AG10803 (cell line): ENCODE measurements at regions not wholly inside any gene's neighbourhood (a gene's known extent, or its start where the extent isn't known, plus 50 kb on each side); places are given as distances from the start of the nearest gene placed in this dataset.

Source experiments
- DNase-seq: peaks from one replicate; pipeline ENCODE4 v3.0.0; 2010; ENCODE audit warnings: low read depth
- H3K4me3 ChIP-seq: 2 replicates; pipeline ENCODE4 v1.5.1; 2011; ENCODE audit warnings: mild to moderate bottlenecking, low read length, control low read depth
- TF ChIP-seq, protein P1 (sequence below): conservative IDR thresholded peaks from 2 replicates; pipeline ENCODE4 v1.5.1; 2011; ENCODE audit warnings: mild to moderate bottlenecking, low read length, control low read depth, inconsistent platforms

DNA sequence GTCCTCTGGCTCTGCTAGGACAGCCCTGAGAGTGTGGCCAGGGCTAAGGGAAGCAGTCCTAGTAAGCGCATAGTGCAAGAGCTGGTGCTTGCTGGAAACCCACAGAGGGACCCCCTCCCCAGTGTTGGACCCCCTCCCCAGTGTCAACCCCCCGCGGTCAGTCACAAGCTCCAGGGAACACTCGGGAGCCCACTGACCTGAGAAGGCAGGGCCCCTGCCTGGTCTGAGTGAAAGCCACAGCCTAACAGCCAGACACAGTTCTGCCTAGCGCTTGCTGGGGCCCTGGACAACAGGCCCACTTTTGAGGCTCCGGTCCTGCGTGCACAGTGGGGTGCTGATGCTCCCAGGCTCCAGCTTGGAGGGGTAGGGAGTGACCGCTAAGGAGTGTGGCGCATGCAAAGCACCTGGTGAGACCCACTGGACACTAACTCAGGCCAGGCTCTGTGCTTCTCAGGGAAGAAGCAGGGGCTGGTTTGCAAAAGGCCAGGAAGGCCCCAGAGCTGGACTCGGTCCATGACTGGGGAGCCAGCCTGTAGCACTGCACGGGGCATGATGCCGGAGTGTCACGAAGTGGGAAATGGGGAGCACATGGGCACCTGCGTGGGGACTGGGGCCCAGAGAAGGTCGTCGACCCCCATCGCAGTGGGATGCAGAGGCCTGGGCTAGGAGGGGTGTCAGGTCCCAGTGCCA, 175.8 kb upstream of the PPP2R2D start:
- TF ChIP-seq, protein P1, sequence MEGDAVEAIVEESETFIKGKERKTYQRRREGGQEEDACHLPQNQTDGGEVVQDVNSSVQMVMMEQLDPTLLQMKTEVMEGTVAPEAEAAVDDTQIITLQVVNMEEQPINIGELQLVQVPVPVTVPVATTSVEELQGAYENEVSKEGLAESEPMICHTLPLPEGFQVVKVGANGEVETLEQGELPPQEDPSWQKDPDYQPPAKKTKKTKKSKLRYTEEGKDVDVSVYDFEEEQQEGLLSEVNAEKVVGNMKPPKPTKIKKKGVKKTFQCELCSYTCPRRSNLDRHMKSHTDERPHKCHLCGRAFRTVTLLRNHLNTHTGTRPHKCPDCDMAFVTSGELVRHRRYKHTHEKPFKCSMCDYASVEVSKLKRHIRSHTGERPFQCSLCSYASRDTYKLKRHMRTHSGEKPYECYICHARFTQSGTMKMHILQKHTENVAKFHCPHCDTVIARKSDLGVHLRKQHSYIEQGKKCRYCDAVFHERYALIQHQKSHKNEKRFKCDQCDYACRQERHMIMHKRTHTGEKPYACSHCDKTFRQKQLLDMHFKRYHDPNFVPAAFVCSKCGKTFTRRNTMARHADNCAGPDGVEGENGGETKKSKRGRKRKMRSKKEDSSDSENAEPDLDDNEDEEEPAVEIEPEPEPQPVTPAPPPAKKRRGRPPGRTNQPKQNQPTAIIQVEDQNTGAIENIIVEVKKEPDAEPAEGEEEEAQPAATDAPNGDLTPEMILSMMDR = no peak
- no peak for DNase-seq
- H3K4me3 ChIP-seq = no peak overlapping the region

DNA sequence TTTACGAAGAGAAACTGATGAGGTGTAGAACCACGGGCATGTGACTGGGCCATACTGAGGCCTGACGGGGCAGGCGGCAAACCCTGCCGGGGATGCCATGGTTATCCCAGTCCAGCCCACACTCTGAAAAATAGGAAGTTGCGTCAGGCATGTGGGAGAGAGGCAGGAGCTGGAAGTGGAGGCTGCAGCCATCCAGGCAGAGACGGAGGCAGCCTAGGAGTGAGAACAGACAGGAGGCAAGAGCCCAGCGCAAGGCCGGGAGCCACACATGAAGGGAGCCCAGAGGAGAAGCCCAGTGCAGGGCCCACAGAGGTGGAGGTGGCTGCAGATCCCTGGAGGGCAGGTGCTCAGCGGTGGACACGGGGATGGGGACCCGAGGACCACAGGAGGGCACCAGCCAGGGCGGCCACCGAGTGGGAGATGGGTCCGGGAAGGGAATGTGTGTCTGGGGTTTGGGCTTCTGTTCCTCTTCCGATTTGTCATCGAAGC, 175.2 kb upstream of the PPP2R2D start:
- TF ChIP-seq, protein P1 = no peak
- no peak overlapping the region for H3K4me3 ChIP-seq
- DNase-seq = no peak

DNA sequence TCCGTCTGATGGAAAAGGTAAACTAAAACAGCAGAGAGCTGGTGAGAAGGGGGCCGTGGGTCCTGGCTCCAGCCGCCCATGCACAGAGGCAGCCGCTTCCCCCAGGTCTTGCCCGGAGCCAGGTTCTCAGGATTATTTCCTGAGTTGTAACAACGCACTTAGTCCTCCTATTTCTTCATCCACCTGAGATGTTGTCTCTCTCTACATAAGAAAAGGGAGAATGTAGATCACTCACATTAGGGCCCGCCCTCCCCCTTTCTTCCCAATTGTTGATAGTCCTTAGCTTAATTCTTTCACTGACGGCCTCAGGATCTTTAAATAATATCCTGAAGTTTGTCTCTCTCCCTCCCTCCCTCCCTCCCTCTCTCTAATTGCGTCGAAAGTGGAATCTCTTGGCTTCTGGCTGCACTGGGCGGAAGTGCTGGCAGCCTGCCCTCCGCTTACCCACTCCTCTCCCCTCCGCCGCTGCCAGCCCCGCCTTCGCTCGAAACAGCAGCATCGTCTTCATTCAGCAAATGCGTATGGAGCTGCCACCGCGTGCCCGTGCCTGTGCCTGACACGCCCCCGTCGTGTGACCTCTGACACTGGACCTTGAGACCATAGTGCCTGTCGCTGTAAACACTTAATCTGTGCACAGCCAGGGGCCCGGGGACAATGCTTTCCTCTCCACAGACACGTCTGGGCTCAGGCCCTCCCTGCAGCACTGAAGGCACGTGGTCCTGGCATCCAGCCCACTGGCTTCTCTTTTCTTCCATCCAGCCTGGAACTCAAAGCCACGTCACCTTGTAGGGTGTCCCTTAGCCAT, 174.5 kb upstream of the PPP2R2D start:
- TF ChIP-seq, protein P1 = no peak
- no peak overlapping the region for H3K4me3 ChIP-seq
- no peak for DNase-seq

DNA sequence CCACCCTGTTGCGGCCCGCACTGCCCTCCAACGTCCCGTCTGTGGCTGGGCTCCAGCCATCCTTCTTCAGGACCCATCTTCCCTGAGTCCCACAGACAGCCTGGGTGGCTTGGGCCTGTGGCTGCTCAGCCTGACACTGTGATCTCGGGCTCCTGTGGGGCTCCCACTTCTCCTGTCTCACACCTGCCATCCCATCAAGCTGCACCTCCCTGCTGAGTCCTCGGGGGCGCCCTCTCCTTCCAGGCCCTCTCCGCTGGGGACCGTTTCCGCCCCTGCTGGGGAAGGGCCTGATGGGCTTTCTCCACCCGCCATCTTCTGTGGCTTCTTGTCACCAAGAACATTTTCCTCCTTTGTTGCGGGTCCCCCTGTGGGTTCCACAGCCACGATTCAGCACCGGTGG, 173.8 kb upstream of the PPP2R2D start:
- no peak overlapping the region for H3K4me3 ChIP-seq
- TF ChIP-seq, protein P1 = no peak
- DNase-seq = no peak

DNA sequence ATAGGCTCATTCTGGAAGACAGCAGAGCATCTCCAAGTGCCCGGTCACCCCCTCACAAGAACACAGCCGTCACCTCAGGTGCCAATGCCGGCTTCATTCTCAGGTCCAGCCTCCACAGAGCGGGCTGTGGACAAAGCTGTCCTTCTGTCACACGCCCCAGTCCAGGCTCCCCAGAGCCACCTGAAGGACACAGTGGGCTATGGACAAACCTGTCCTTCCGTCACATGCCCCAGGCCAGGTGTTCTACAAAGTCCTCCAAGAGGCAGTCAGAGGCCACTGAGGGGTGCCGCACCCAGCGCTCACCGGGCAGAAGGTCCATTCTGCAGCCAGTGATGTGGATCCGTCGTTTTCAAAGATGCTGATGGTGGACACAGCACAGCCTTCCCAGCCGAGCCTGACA, 173.2 kb upstream of the PPP2R2D start:
- DNase-seq = no peak
- TF ChIP-seq, protein P1 = no peak
- H3K4me3 ChIP-seq = no peak overlapping the region

DNA sequence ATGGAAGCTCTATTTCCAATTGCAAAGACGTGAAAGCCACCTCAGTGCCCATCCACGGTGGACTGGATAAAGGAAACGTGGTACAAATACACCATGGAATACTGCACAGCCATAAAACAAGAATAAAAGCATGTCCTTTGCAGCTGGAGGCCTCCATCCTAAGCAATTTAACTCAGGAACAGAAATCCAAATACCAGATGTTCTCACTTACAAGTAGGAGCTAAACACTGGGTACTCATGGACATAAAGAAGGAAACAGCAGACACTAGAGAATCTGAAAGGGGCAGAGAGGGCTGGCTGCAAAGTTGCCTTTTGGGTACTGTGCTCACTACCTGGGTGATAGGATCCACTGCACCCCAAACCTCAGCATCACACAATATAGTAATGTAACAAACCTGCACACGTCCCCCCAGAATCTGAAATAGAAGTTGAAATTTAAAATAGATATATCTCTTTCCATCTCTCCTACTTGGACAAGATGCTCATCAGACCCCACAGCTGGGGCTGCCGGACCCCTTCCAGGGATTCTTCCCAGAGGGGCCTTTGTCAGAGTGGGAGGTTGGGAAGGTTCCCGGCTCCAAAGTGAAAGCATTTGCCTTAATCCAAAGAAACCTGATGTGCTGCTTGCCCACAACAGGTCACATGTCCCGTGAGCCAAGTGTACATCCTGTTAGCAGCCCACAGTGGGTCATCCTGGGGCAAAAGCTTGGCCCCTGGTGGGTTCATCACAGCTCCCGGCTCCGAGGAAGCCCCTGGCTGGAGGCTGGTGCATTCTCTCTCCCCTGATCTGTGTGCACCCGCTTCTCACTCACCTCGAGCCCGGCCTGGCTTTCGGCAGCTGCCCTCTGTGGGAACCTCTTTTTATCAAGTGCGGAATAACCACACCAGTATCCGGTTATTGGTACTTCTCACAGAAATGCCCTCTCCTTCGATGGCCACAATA, 172.3 kb upstream of the PPP2R2D start:
- no peak overlapping the region for H3K4me3 ChIP-seq
- TF ChIP-seq, protein P1 = no peak
- DNase-seq = no peak
